HepG2 (cell line): ENCODE measurements at regions not wholly inside any gene's neighbourhood (a gene's known extent, or its start where the extent isn't known, plus 50 kb on each side); places are given as distances from the start of the nearest gene placed in this dataset.
A peak's percentile ranks its signal among the peaks of the same experiment; 100 is the strongest.

Experiments
- MIER2 ChIP-seq: IDR thresholded peaks from 2 replicates; pipeline ENCODE4 v1.6.1; 2016; ENCODE audit warnings: missing biosample characterization, missing genetic modification reagents
- MZF1 ChIP-seq: sonication (generic); formaldehyde crosslinking; IDR thresholded peaks from 2 replicates; pipeline ENCODE4 v1.8.1; 2023; ENCODE audit warnings: mild to moderate bottlenecking, missing genetic modification reagents, borderline replicate concordance
- NCOA2 ChIP-seq: sonication (generic); formaldehyde crosslinking; IDR thresholded peaks from 2 replicates; pipeline ENCODE4 v1.8.0; 2022; ENCODE audit warnings: inconsistent platforms
- NFKB2 ChIP-seq: sonication (generic); formaldehyde crosslinking; IDR thresholded peaks from 2 replicates; pipeline ENCODE4 v1.4.0; 2020; ENCODE audit warnings: missing genetic modification reagents, borderline replicate concordance
- POLR2A ChIP-seq, 2 experiments: IDR thresholded peaks; 2 replicates each; pipeline ENCODE4 v1.6.1; 2011; ENCODE audit warnings: low read depth in 2 of 2, low read length in 2 of 2, mild to moderate bottlenecking in 1 of 2, moderate library complexity in 1 of 2; ENCODE audit not compliant: insufficient read depth in 1 of 2
- ZFP36 ChIP-seq: fragments of 150-350 bp; IDR thresholded peaks from 2 replicates; pipeline ENCODE4 v1.6.1; 2018; ENCODE audit warnings: borderline replicate concordance, low read length, low read depth; ENCODE audit not compliant: partially characterized antibody
- ZNF33A ChIP-seq: sonication (generic); formaldehyde crosslinking; IDR thresholded peaks from 2 replicates; pipeline ENCODE4 v1.5.1; 2020; ENCODE audit warnings: missing genetic modification reagents, mild to moderate bottlenecking, moderate library complexity, borderline replicate concordance
- ZNF670 ChIP-seq: sonication (generic); formaldehyde crosslinking; IDR thresholded peaks from 2 replicates; pipeline ENCODE4 v1.8.0; 2022; ENCODE audit warnings: mild to moderate bottlenecking, missing genetic modification reagents, borderline replicate concordance
- TF ChIP-seq, protein P1 (sequence below): sonication (generic); formaldehyde crosslinking; IDR thresholded peaks from 2 replicates; pipeline ENCODE4 v1.5.0; 2020; ENCODE audit warnings: mild to moderate bottlenecking, missing genetic modification reagents, moderate library complexity

- no peak for TF ChIP-seq MIER2 (CRISPR knock-in tag)
- TF ChIP-seq ZNF33A, result no peak
- no peak for TF ChIP-seq NFKB2 (CRISPR knock-in tag)
- no peak for TF ChIP-seq ZNF670
- TF ChIP-seq NCOA2 (CRISPR knock-in tag), result no peak
- no peak for TF ChIP-seq ZFP36
- TF ChIP-seq, protein P1, sequence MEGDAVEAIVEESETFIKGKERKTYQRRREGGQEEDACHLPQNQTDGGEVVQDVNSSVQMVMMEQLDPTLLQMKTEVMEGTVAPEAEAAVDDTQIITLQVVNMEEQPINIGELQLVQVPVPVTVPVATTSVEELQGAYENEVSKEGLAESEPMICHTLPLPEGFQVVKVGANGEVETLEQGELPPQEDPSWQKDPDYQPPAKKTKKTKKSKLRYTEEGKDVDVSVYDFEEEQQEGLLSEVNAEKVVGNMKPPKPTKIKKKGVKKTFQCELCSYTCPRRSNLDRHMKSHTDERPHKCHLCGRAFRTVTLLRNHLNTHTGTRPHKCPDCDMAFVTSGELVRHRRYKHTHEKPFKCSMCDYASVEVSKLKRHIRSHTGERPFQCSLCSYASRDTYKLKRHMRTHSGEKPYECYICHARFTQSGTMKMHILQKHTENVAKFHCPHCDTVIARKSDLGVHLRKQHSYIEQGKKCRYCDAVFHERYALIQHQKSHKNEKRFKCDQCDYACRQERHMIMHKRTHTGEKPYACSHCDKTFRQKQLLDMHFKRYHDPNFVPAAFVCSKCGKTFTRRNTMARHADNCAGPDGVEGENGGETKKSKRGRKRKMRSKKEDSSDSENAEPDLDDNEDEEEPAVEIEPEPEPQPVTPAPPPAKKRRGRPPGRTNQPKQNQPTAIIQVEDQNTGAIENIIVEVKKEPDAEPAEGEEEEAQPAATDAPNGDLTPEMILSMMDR (CRISPR knock-in tag), result peak; percentile 49; the same call in 1 of the 2 replicates
- no peak for TF ChIP-seq POLR2A (IDR thresholded peaks at IDR 0.05; ENCODE audit: insufficient read depth in 1 of 2, low read depth in 2 of 2, low read length in 2 of 2)
- no peak for TF ChIP-seq MZF1 (CRISPR knock-in tag)
Measured at GRCh38 chr3:148459931-148460513, 237.7 kb upstream of the AGTR1 start.
